ENCODE measurements at regions not wholly inside any gene's neighbourhood (a gene's known extent, or its start where the extent isn't known, plus 50 kb on each side); places are given as distances from the start of the nearest gene placed in this dataset.

GRCh38 chr15:81573098-81573746, 199.2 kb upstream of the TMC3 start:
- TF ChIP-seq GATA2 (IDR thresholded peaks at IDR 0.05; ENCODE audit: low read depth, low read length) = no peak
- no peak for TF ChIP-seq GATA3 (IDR thresholded peaks at IDR 0.05; ENCODE audit: low read depth, low read length)

Data from SH-SY5Y (cell line).